Fibroblast of lung (primary cell): ENCODE measurements at regions not wholly inside any gene's neighbourhood (a gene's known extent, or its start where the extent isn't known, plus 50 kb on each side); places are given as distances from the start of the nearest gene placed in this dataset.

Experiments used
- DNase-seq, 2 donors: peaks; one replicate each; pipeline versions ENCODE4 v3.0.0 to v3.0.0-alpha.2; 2010; ENCODE audit warnings: low read depth in 2 of 2
- H2AFZ ChIP-seq: 2 replicates; pipeline ENCODE4 v1.5.1; 2012; ENCODE audit warnings: low read length, control low read depth, inconsistent platforms
- H3K27ac ChIP-seq: 2 replicates; pipeline ENCODE4 v1.5.1; 2011; ENCODE audit warnings: low read length, control low read depth; ENCODE audit not compliant: insufficient read depth
- H3K27me3 ChIP-seq: 2 replicates; pipeline ENCODE4 v1.5.1; 2011; ENCODE audit warnings: mild to moderate bottlenecking, low read length; ENCODE audit not compliant: control insufficient read depth, insufficient read depth
- H3K36me3 ChIP-seq: 2 replicates; pipeline ENCODE4 v1.5.1; 2011; ENCODE audit warnings: low read length; ENCODE audit not compliant: control insufficient read depth, insufficient read depth
- H3K4me1 ChIP-seq: 2 replicates; pipeline ENCODE4 v1.5.1; 2011; ENCODE audit warnings: low read length; ENCODE audit not compliant: control insufficient read depth, insufficient read depth; ENCODE audit errors: extremely low read depth
- H3K4me2 ChIP-seq: 2 replicates; pipeline ENCODE4 v1.5.1; 2011; ENCODE audit warnings: low read length, control low read depth; ENCODE audit not compliant: insufficient read depth; ENCODE audit errors: extremely low read depth
- H3K4me3 ChIP-seq, 4 experiments: fragments of 200-600 bp in 1 of 4; sonication (generic) in 1 of 4; replicated peaks in 1 of 4; 2 replicates each; pipeline ENCODE4 v1.5.1; 2011 to 2016; ENCODE audit warnings: low read length in 4 of 4, low read depth in 3 of 4, mild to moderate bottlenecking in 3 of 4, control low read depth in 2 of 4, inconsistent platforms in 1 of 4, mixed read lengths in 1 of 4; ENCODE audit not compliant: insufficient read depth in 1 of 4; ENCODE audit errors: control extremely low read depth in 1 of 4
- H3K79me2 ChIP-seq: 2 replicates; pipeline ENCODE4 v1.5.1; 2012; ENCODE audit warnings: mild to moderate bottlenecking, low read length, inconsistent platforms; ENCODE audit not compliant: control insufficient read depth, insufficient read depth
- H3K9ac ChIP-seq: 2 replicates; pipeline ENCODE4 v1.5.1; 2011; ENCODE audit warnings: mild to moderate bottlenecking, low read length, control low read depth; ENCODE audit not compliant: insufficient read depth
- H3K9me3 ChIP-seq: 2 replicates; pipeline ENCODE4 v1.5.1; 2012; ENCODE audit warnings: low read depth, low read length; ENCODE audit not compliant: control insufficient read depth, insufficient read depth
- H4K20me1 ChIP-seq: 2 replicates; pipeline ENCODE4 v1.5.1; 2011; ENCODE audit warnings: low read length; ENCODE audit not compliant: control insufficient read depth, insufficient read depth; ENCODE audit errors: extremely low read depth
- EZH2 ChIP-seq: IDR thresholded peaks from 2 replicates; pipeline ENCODE4 v1.5.1; 2012; ENCODE audit warnings: low read length, control low read depth, mild to moderate bottlenecking; ENCODE audit errors: missing control alignments
- TF ChIP-seq, protein P1 (sequence below), 2 donors: IDR thresholded peaks in 1 of 2; conservative IDR thresholded peaks in 1 of 2; 1 replicate in 1 of 2; 2 replicates in 1 of 2; pipeline ENCODE4 v1.5.1; 2011 to 2012; ENCODE audit warnings: low read length in 2 of 2, control low read depth in 1 of 2, inconsistent platforms in 1 of 2, low read depth in 1 of 2, mild to moderate bottlenecking in 1 of 2

DNA sequence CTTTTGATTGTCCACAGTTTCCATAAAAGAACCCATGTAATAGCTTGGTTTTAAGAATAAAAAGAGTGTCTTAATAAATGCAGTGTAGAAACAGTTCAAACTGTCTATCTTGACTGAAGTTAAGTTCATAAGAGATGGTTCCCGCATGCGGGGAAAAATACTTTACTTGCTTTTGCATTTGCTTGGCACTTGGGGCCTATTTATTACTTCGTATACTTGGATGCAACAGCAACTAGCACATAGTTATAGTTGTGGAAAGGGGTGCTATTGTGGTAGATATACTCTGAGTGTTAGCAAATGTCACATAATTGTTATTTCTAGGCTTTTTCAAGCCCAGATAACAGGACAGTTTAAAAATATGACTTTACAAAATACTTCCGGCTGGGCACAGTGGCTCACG is 97.7 kb upstream of the HMGCLL1 start:
- no peak for DNase-seq
- Histone ChIP-seq H3K4me2 (no peak overlapping the region), H3K9me3 (no peaks in the 10 kb centered on the region), H3K27me3 (no peaks in the 10 kb centered on the region), H3K9ac (no peak overlapping the region), H2AFZ (no peak overlapping the region), H4K20me1 (no peaks in the 10 kb centered on the region), H3K27ac (no peak overlapping the region), H3K4me1 (no peaks in the 10 kb centered on the region), H3K79me2 (no peaks in the 10 kb centered on the region), H3K4me3 (no peak overlapping the region), H3K36me3 (no peaks in the 10 kb centered on the region)
- TF ChIP-seq, protein P1, sequence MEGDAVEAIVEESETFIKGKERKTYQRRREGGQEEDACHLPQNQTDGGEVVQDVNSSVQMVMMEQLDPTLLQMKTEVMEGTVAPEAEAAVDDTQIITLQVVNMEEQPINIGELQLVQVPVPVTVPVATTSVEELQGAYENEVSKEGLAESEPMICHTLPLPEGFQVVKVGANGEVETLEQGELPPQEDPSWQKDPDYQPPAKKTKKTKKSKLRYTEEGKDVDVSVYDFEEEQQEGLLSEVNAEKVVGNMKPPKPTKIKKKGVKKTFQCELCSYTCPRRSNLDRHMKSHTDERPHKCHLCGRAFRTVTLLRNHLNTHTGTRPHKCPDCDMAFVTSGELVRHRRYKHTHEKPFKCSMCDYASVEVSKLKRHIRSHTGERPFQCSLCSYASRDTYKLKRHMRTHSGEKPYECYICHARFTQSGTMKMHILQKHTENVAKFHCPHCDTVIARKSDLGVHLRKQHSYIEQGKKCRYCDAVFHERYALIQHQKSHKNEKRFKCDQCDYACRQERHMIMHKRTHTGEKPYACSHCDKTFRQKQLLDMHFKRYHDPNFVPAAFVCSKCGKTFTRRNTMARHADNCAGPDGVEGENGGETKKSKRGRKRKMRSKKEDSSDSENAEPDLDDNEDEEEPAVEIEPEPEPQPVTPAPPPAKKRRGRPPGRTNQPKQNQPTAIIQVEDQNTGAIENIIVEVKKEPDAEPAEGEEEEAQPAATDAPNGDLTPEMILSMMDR (conservative IDR thresholded peaks at IDR 0.05 in 1 of 2, IDR thresholded peaks at IDR 0.05 in 1 of 2; ENCODE audit: low read depth in 1 of 2, low read length in 2 of 2), result no peak
- TF ChIP-seq EZH2, result no peak

DNA sequence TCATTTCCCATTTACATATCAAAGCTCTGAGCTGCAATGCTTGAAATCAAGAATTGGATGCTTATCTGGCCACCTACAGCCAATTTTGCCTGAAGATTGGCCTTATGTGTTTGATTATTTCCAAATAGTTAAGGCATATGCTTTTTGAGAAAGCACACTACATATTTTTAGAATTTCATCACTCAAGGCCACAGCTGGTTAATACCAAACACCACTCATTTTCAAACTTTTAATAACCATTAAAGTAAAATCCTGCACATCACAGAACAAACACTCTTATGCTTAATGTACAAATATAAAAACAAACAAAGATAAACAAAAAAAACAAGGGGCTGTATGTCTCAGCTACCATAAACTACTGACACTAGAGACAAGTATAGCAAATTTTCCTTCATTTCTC is 96.9 kb upstream of the HMGCLL1 start:
- Histone ChIP-seq H3K27ac (no peak overlapping the region), H3K4me3 (no peak overlapping the region), H3K27me3 (no peaks in the 10 kb centered on the region), H3K4me2 (no peak overlapping the region), H3K9ac (no peak overlapping the region), H4K20me1 (no peaks in the 10 kb centered on the region), H3K9me3 (no peaks in the 10 kb centered on the region), H3K36me3 (no peaks in the 10 kb centered on the region), H3K4me1 (no peaks in the 10 kb centered on the region), H2AFZ (no peak overlapping the region), H3K79me2 (no peaks in the 10 kb centered on the region)
- no peak for TF ChIP-seq EZH2
- TF ChIP-seq, protein P1 (conservative IDR thresholded peaks at IDR 0.05 in 1 of 2, IDR thresholded peaks at IDR 0.05 in 1 of 2; ENCODE audit: low read depth in 1 of 2, low read length in 2 of 2), result no peak
- DNase-seq, result peak in 1 of 2 donors; percentile 81

DNA sequence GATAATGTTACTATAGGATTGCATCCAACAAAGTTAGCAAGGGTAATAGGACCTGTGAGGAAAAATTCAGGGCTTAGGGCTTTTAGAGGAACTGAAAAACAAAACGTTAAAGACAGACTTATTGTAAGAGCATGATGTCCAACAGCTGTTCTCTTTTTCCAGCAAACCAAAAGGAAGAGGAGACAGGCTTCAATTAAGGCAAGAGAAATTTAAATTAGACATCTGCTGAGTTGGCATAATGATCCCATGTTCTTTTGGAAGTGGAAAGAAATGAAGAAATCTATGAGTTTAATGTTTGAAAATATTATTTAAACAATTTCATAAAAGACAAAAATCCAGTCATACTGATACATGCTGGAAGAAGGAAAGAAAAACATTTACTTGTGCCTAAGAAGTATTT is 95.7 kb upstream of the HMGCLL1 start:
- no peaks in the 10 kb centered on the region for H3K27me3 ChIP-seq
- TF ChIP-seq, protein P1 (conservative IDR thresholded peaks at IDR 0.05 in 1 of 2, IDR thresholded peaks at IDR 0.05 in 1 of 2; ENCODE audit: low read depth in 1 of 2, low read length in 2 of 2), result no peak
- TF ChIP-seq EZH2, result no peak
- H3K9ac ChIP-seq, result no peak overlapping the region
- no peaks in the 10 kb centered on the region for H3K9me3 ChIP-seq
- no peak overlapping the region for H2AFZ ChIP-seq
- no peaks in the 10 kb centered on the region for H3K36me3 ChIP-seq
- H3K4me2 ChIP-seq, result no peak overlapping the region
- no peaks in the 10 kb centered on the region for H3K4me1 ChIP-seq
- peak in 1 of 2 donors; percentile 76 for DNase-seq
- no peak overlapping the region for H3K27ac ChIP-seq
- no peak overlapping the region for H3K4me3 ChIP-seq
- H4K20me1 ChIP-seq, result no peaks in the 10 kb centered on the region
- H3K79me2 ChIP-seq, result no peaks in the 10 kb centered on the region
